RCC 7860 (cell line): ENCODE measurements at regions not wholly inside any gene's neighbourhood (a gene's known extent, or its start where the extent isn't known, plus 50 kb on each side); places are given as distances from the start of the nearest gene placed in this dataset.

Source experiments
- DNase-seq: peaks from one replicate; pipeline ENCODE4 v3.0.0-alpha.2; 2015; ENCODE audit warnings: low spot score
- FAIRE-seq: peaks from 2 replicates; lab custom pipeline; 2012; peaks lifted over from hg19 to GRCh38; lab: Jason Lieb, UNC

- DNase-seq (no peak), FAIRE-seq (no peak)
Observed at GRCh38 chr15:35756623-35757022, 210.7 kb upstream of the DPH6 start.

- no peak for FAIRE-seq
- no peak for DNase-seq
Observed at GRCh38 chr15:35757361-35757760, 211.4 kb upstream of the DPH6 start.

DNA sequence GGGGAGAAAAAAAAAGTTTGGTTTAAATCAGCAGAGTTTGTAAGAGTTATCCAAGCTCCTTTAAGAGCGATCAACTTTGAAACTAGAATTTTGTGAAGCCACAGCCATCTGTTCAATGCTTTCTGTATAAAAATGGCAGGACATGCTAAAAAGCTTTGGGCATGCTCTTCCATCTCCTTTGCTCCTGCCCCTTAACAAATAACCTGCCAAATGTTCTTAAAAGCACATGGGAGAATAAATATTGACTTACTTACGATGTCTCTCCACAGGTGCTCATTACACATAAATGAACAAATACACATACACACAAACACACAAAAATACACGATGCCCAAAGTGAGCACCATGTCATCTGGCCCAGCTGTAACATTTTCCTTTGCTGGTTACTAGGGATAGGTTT lies 211.8 kb upstream of the DPH6 start:
- no peak for DNase-seq
- FAIRE-seq = no peak

DNA sequence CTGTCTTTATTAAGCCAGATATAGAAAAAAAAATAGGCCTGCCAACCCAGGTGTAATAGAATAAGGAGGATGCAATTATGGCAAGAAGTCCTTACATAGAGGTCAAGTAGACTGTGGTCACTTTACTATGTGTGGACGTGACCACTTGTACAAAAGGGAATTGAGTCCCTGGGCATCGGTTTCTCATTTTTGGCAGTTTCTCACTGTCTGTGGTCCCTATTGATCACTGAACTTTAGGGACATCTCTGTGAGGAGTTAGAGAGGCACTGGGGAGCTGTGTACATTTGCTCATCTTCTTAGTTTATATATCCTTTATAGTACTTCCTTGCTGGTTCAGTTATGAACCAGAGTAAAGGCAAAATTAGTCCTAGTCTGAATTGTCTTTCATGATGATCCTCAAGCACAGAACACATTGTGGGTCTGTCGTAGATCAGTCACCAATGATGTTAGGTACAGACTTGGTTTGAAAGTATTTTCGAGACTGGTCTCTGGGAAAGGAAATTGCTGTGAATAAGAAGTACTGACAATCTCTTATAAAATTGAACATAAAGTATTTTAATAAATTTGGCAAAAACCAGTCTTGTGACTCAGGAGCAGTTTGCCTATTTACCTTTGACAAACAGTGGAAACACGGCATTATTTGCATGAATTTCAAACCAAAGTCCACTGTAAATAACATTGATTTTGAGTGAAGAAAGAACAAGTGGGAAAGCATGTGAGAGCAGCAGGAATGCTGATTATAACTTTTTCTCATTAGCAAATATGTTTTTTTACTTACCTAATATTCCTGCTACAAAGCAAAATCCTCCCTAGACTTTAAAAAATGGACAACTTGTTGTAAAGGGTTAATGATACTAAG lies 218.9 kb upstream of the DPH6 start:
- FAIRE-seq (no peak), DNase-seq (no peak)

- FAIRE-seq (no peak), DNase-seq (no peak)
Observed at GRCh38 chr15:35768949-35769348, 223.0 kb upstream of the DPH6 start.

DNA sequence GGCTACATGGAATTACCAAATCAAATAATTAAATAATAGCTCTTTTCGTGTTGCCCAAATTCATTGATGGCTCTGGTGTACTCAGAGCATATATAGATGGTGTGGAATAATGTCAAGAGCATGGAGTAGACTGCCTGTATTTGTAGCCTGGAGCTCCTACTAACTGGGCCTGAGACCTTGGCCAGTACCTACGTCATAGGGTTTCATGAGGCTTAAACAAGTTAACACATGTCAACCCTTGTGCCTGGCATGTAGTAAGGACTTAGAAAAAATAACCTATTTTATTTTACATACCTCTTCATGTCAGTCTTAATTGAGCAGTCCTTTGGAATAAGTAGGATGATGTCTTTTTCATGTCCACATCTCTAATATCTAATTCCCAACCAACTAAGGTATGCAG lies 223.7 kb upstream of the DPH6 start:
- FAIRE-seq = no peak
- no peak for DNase-seq

- FAIRE-seq = no peak
- no peak for DNase-seq
Observed at GRCh38 chr15:35771746-35772442, 225.9 kb upstream of the DPH6 start.

GRCh38 chr15:35774653-35775052 lies 228.7 kb upstream of the DPH6 start:
- DNase-seq = no peak
- no peak for FAIRE-seq

- DNase-seq = no peak
- FAIRE-seq = no peak
Observed at GRCh38 chr15:35775471-35775870, 229.5 kb upstream of the DPH6 start.

- no peak for FAIRE-seq
Observed at GRCh38 chr15:35777061-35777460, 231.1 kb upstream of the DPH6 start.

DNA sequence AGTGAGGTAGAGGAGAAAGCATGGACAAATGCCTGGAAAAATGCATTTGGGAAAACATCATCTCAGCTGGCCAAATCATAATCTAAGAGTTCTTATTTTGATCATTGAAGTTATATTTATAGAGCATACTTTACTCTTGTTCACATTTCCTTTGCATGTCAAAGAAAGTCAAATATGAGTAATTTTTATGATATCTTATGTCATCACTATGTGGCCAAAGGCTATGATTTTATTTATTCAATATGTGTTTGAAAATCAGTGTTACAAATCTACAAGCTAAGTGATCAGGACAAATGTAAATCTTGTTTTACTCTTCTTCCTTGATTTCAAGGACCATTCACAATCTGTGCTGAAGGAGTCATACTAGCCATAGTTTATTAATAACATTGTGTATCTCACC lies 237.2 kb upstream of the DPH6 start:
- DNase-seq = no peak
- no peak for FAIRE-seq

More at GRCh38 chr15:35777061-35777460, 231.1 kb upstream of the DPH6 start:
- DNase-seq = no peak

DNA sequence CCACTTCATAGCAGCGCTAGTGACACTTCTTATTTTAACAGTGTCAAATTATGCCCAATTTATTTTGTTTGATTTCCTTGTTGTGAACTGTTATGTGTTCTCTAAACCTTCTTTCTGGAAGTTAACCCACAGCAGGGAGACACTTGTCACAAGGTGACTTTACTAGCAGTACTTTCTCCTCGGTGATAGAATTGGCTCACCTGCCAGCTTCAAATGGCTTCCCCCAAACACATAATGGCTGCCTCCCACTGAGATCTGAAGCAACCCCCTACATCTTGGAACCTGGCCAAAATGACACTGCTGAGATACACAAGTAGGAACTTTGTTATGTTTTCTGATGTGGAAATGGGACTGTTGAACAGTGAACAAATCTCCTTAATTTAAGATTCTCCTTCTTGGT lies 238.8 kb upstream of the DPH6 start:
- DNase-seq (no peak), FAIRE-seq (no peak)

- FAIRE-seq = no peak
- DNase-seq = no peak
Observed at GRCh38 chr15:35810007-35810406, 264.0 kb upstream of the DPH6 start.

DNA sequence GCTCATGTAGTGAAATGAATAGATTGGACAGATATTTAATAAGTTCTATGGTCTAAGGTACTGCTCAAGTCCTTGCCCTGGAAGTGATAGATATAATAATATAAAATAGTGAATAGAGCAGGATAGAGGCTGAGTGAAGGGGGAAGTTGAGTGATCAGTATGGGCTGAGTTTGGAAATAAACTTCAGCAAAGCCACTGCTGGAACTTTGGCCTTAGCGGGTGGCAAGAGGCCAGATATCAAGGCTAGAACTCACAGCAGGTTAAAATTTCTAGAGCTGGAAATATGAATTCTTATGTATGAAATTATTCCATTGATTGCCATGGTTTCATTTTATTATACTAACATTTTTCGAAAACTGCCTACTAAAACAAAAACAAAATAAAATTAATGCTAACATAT lies 267.6 kb upstream of the DPH6 start:
- no peak for DNase-seq
- FAIRE-seq = no peak

DNA sequence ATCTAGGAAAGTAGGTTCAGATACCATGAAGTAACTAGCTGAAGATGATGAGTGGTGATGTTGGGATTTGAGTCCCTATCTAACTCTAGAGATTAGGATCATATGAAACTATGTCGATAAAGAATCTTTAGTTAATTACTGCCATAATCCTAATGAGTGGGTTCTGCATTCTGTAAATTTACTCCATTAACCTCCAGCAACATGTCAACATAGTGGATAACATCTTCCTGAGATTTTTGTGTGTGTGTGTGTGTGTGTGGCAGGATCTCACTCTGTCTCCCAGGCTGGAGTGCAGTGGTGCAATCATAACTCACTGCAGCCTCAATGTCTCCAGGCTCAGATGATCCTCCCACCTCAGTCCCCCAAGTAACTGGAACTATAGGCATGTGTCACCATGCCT lies 272.9 kb upstream of the DPH6 start:
- FAIRE-seq (no peak), DNase-seq (no peak)

DNA sequence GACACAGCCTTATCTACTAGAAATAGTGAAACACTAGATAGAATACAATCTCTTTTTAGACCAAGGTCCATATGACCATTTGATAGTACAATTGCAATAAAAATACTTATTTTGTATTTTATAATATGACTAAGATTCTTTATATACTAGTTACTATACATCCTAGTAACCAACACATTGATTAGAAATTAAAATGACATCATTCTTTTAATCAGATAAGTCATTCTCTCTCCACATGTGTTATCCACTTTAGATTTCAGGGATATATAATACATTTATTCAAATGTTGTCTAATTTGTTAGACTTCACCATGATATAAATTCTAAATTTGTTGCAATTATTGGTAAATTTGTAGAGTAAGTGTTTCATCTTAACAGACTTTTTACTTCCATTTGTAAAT lies 276.2 kb upstream of the DPH6 start:
- DNase-seq = no peak
- no peak for FAIRE-seq

- FAIRE-seq = no peak
- DNase-seq = no peak
Observed at GRCh38 chr15:35827141-35827540, 281.2 kb upstream of the DPH6 start.

DNA sequence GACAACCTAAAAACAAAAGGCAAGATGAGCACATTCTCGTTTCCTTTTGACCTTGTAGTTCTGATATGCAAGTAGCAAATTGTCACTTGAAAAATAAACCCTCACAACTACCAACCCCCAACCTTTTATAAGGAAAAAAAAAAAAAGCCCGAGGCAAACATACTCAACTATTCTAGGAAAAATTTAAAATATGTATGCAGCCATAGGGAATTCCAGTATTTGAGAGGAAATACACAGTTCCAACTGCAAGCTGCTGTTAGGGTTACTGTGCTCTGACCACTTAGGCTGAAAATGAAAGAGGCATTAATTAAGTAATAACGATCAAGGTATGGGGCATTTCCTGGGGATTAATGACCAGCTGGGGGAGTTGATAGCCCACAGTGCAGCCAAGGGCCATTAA lies 281.9 kb upstream of the DPH6 start:
- FAIRE-seq (no peak), DNase-seq (no peak)

DNA sequence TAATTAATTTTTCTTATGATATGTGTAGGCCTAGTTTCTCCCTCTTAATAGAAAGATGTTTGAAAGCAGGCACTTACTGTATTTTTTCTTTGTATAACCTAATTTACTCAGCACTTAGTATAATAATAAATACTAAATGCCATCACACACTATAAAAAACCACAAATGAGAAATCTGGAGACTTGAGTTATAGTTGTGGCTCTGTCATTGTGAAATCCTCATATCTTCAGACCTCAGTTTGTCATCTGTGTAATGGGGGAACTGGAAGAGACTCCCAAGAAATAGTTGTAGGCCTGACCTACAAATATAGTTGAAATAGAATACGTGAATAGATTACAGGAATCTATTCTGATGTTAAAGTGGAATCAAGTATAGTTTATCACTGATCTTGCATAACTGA lies 287.6 kb upstream of the DPH6 start:
- no peak for FAIRE-seq
- no peak for DNase-seq

DNA sequence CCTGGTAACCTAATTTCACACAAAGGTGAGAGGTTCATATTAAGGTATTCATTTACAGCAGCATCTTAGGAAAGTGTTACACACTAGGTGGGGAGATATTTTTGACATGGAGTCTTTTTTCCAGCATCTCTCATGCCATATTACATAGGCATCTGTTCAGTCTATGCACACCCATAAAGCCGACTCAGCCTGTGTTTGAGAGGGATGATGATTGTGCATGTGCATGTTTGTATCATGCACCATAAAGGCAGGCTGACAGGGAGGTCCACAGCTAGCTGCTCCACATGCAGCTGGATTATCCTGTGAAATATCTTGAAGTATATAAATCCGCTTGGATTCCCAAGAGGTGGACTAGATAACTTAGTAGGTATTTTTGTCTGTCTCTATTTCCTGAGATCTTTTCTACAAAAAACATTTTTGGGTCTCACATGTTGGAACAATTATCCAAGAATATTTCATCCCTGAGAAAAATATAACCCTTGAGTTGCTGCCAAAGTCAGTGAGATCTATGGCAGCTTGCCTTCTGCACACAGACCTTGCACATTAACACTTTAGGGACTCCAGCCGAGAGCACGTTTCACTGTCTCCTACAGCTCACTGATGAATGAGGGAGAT lies 288.4 kb upstream of the DPH6 start:
- DNase-seq (no peak), FAIRE-seq (no peak)

DNA sequence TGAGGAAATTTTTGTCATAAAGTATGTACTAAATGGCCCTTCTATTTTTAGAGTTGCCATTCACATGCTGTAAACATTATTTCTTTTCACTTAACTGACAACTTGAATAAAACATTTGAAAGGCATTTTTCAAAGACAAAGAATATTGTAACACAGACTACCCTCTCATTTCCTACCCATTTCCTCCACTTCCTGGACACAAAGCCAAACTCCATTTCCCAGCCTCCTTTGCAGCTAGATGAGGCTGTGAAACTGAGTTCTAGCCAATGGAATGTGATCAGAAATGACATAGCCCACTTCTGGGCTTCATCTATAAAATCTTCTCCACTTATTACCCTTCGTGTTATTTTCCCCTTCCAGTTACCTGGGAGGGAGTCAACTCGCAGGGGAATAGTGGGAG lies 288.9 kb upstream of the DPH6 start:
- FAIRE-seq = no peak

More for the DNA sequence above, 288.9 kb upstream of the DPH6 start:
- DNase-seq = no peak
